Activated T-helper 2 cell treated with anti-CD3 and anti-CD28 coated beads, Interferon-gamma antibody, Interleukin-2, Interleukin-4, amounts not matched to agents 10 μg/mL and 5 μg/mL and 100 μg/mL, durations not matched to agents 14 hours and 24 hours and 36 hours (primary cell): ENCODE measurements at regions not wholly inside any gene's neighbourhood (a gene's known extent, or its start where the extent isn't known, plus 50 kb on each side); places are given as distances from the start of the nearest gene placed in this dataset.

Experiments
- DNase-seq: peaks from one replicate; pipeline ENCODE4 v3.0.0; 2021; ENCODE audit warnings: low spot score
- H3K27ac Mint-ChIP-seq: one replicate; pipeline ENCODE4 v1.8.0; 2021; ENCODE audit warnings: mixed read lengths
- H3K27me3 Mint-ChIP-seq: one replicate; pipeline ENCODE4 v1.8.0; 2021; ENCODE audit warnings: low read depth, mixed read lengths
- H3K36me3 Mint-ChIP-seq: one replicate; pipeline ENCODE4 v1.8.0; 2021; ENCODE audit warnings: low read depth, mixed read lengths
- H3K4me1 Mint-ChIP-seq: one replicate; pipeline ENCODE4 v1.8.0; 2021; ENCODE audit warnings: low read depth, mixed read lengths
- H3K4me3 Mint-ChIP-seq: one replicate; pipeline ENCODE4 v1.8.0; 2021; ENCODE audit warnings: low read depth, mild to moderate bottlenecking, moderate library complexity, mixed read lengths
- H3K9me3 Mint-ChIP-seq: one replicate; pipeline ENCODE4 v1.8.0; 2021; ENCODE audit warnings: mixed read lengths
- intact Hi-C: fragments of 100-400 bp; cut with micrococcal nuclease; formaldehyde crosslinking; loops from one replicate; pipeline ENCODE4 v1.15.1; 2023

- intact Hi-C loops = no loop called here
- DNase-seq = no peak
- peaks cover 8% of the 10 kb centered on the region for H3K9me3 Mint-ChIP-seq
- H3K4me1 Mint-ChIP-seq = no peaks in the 10 kb centered on the region
- no peaks in the 10 kb centered on the region for H3K27me3 Mint-ChIP-seq
- no peaks in the 10 kb centered on the region for H3K36me3 Mint-ChIP-seq
- H3K27ac Mint-ChIP-seq = no peak overlapping the region
- H3K4me3 Mint-ChIP-seq = no peak overlapping the region
Observed at GRCh38 chr2:67646714-67647333, 249.7 kb downstream of the ETAA1 start.

GRCh38 chr2:67649331-67650261 lies 252.5 kb downstream of the ETAA1 start:
- intact Hi-C loops = no loop called here
- no peak overlapping the region for H3K4me3 Mint-ChIP-seq
- peaks cover 14% of the 10 kb centered on the region for H3K9me3 Mint-ChIP-seq
- H3K27me3 Mint-ChIP-seq = no peaks in the 10 kb centered on the region
- no peaks in the 10 kb centered on the region for H3K36me3 Mint-ChIP-seq
- H3K27ac Mint-ChIP-seq = no peak overlapping the region
- no peaks in the 10 kb centered on the region for H3K4me1 Mint-ChIP-seq
- no peak for DNase-seq

- H3K27me3 Mint-ChIP-seq = no peaks in the 10 kb centered on the region
- H3K9me3 Mint-ChIP-seq = peaks cover 14% of the 10 kb centered on the region
- H3K27ac Mint-ChIP-seq = no peak overlapping the region
- no peak for DNase-seq
- H3K4me3 Mint-ChIP-seq = no peak overlapping the region
- intact Hi-C loops = no loop called here
- H3K36me3 Mint-ChIP-seq = no peaks in the 10 kb centered on the region
- H3K4me1 Mint-ChIP-seq = no peaks in the 10 kb centered on the region
Observed at GRCh38 chr2:67650291-67651133, 253.4 kb downstream of the ETAA1 start.

- intact Hi-C loops = no loop called here
- Mint-ChIP-seq H3K9me3 (peaks cover 10% of the 10 kb centered on the region), H3K4me1 (no peaks in the 10 kb centered on the region), H3K4me3 (no peak overlapping the region), H3K36me3 (no peaks in the 10 kb centered on the region), H3K27ac (no peak overlapping the region), H3K27me3 (no peaks in the 10 kb centered on the region)
- no peak for DNase-seq
Observed at GRCh38 chr2:67651565-67651964, 254.4 kb downstream of the ETAA1 start.

- Mint-ChIP-seq H3K9me3 (peaks cover 10% of the 10 kb centered on the region), H3K36me3 (no peaks in the 10 kb centered on the region), H3K27ac (no peak overlapping the region), H3K4me1 (no peaks in the 10 kb centered on the region), H3K27me3 (no peaks in the 10 kb centered on the region), H3K4me3 (no peak overlapping the region)
- intact Hi-C loops = no loop called here
- no peak for DNase-seq
Observed at GRCh38 chr2:67652679-67653078, 255.5 kb downstream of the ETAA1 start.

GRCh38 chr2:67656875-67657274 lies 259.7 kb downstream of the ETAA1 start:
- H3K4me3 Mint-ChIP-seq = no peak overlapping the region
- peaks cover 6% of the 10 kb centered on the region for H3K9me3 Mint-ChIP-seq
- intact Hi-C loops = no loop called here
- no peaks in the 10 kb centered on the region for H3K4me1 Mint-ChIP-seq
- no peak for DNase-seq
- no peaks in the 10 kb centered on the region for H3K27me3 Mint-ChIP-seq
- no peaks in the 10 kb centered on the region for H3K36me3 Mint-ChIP-seq
- H3K27ac Mint-ChIP-seq = no peak overlapping the region

GRCh38 chr2:67658820-67659219 lies 261.7 kb downstream of the ETAA1 start:
- DNase-seq = no peak
- Mint-ChIP-seq H3K4me3 (no peak overlapping the region), H3K36me3 (no peaks in the 10 kb centered on the region), H3K4me1 (no peaks in the 10 kb centered on the region), H3K27ac (no peak overlapping the region), H3K27me3 (no peaks in the 10 kb centered on the region), H3K9me3 (peaks cover under 1% of the 10 kb centered on the region)
- intact Hi-C loops = no loop called here

- Mint-ChIP-seq H3K27ac (no peak overlapping the region), H3K9me3 (no peaks in the 10 kb centered on the region), H3K36me3 (no peaks in the 10 kb centered on the region), H3K4me1 (no peaks in the 10 kb centered on the region), H3K4me3 (no peak overlapping the region), H3K27me3 (no peaks in the 10 kb centered on the region)
- no peak for DNase-seq
- intact Hi-C loops = no loop called here
Observed at GRCh38 chr2:67660015-67660602, 263.0 kb downstream of the ETAA1 start.

- H3K36me3 Mint-ChIP-seq = no peaks in the 10 kb centered on the region
- H3K27me3 Mint-ChIP-seq = no peaks in the 10 kb centered on the region
- DNase-seq = no peak
- H3K4me3 Mint-ChIP-seq = no peak overlapping the region
- intact Hi-C loops = no loop called here
- no peaks in the 10 kb centered on the region for H3K9me3 Mint-ChIP-seq
- H3K27ac Mint-ChIP-seq = no peak overlapping the region
- H3K4me1 Mint-ChIP-seq = no peaks in the 10 kb centered on the region
Observed at GRCh38 chr2:67660871-67661270, 263.7 kb downstream of the ETAA1 start.

- Mint-ChIP-seq H3K27ac (no peak overlapping the region), H3K4me3 (no peak overlapping the region), H3K36me3 (no peaks in the 10 kb centered on the region), H3K9me3 (no peaks in the 10 kb centered on the region), H3K27me3 (no peaks in the 10 kb centered on the region), H3K4me1 (no peaks in the 10 kb centered on the region)
- DNase-seq = no peak
- intact Hi-C loops = no loop called here
Observed at GRCh38 chr2:67662222-67662621, 265.1 kb downstream of the ETAA1 start.

GRCh38 chr2:67663776-67664175 lies 266.6 kb downstream of the ETAA1 start:
- H3K27me3 Mint-ChIP-seq = no peaks in the 10 kb centered on the region
- no peak for DNase-seq
- H3K36me3 Mint-ChIP-seq = no peaks in the 10 kb centered on the region
- H3K9me3 Mint-ChIP-seq = no peaks in the 10 kb centered on the region
- no peak overlapping the region for H3K4me3 Mint-ChIP-seq
- intact Hi-C loops = no loop called here
- no peaks in the 10 kb centered on the region for H3K4me1 Mint-ChIP-seq
- no peak overlapping the region for H3K27ac Mint-ChIP-seq

- no peaks in the 10 kb centered on the region for H3K27me3 Mint-ChIP-seq
- no peak overlapping the region for H3K27ac Mint-ChIP-seq
- no peaks in the 10 kb centered on the region for H3K36me3 Mint-ChIP-seq
- H3K4me3 Mint-ChIP-seq = no peak overlapping the region
- intact Hi-C loops = no loop called here
- no peak for DNase-seq
- H3K4me1 Mint-ChIP-seq = no peaks in the 10 kb centered on the region
- H3K9me3 Mint-ChIP-seq = no peaks in the 10 kb centered on the region
Observed at GRCh38 chr2:67666386-67667053, 269.4 kb downstream of the ETAA1 start.
